Body of pancreas (tissue), 4 donors: ENCODE measurements at regions not wholly inside any gene's neighbourhood (a gene's known extent, or its start where the extent isn't known, plus 50 kb on each side); places are given as distances from the start of the nearest gene placed in this dataset.

ENCODE experiments used
- CTCF ChIP-seq, 7 experiments: fragments of 450-650 bp in 4 of 7; fragments of 200-600 bp in 3 of 7; sonication (generic) in 3 of 7; IDR thresholded peaks; one replicate each; pipeline ENCODE4 v1.5.1; 2016 to 2019; ENCODE audit warnings: antibody characterized with exemption in 7 of 7
- POLR2A ChIP-seq, 3 donors: fragments of 450-650 bp; IDR thresholded peaks; one replicate each; pipeline ENCODE4 v1.6.1; 2016; ENCODE audit warnings: antibody characterized with exemption in 3 of 3, mild to moderate bottlenecking in 2 of 3

DNA sequence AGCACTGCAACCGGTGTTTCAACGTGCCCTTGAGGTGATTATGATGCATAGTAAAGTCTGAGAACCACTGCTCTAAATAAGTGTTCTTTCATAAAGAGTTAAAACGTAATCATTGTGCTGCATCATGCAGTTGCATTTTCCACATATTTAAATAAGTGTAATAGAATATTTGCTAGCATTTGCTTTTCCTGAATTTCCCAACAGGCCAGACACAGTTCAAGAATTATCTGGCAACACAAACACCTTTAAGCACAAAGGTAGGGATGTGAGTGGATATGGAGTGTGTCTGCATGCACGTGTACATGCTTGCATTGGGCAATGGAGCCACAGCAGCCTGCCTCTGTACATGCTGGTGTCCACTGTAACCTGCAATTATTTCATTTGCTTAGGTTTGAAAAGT lies 193.6 kb upstream of the PIK3R1 start:
- no peak for TF ChIP-seq CTCF (IDR thresholded peaks at IDR 0.05)
- no peak for TF ChIP-seq POLR2A (IDR thresholded peaks at IDR 0.05)
